ENCODE measurements at regions not wholly inside any gene's neighbourhood (a gene's known extent, or its start where the extent isn't known, plus 50 kb on each side); places are given as distances from the start of the nearest gene placed in this dataset.

GRCh38 chr6:66731310-66731709 is 1024.3 kb upstream of the EYS start:
- no peaks in the 10 kb centered on the region for H3K36me3 ChIP-seq
- no peak overlapping the region for H3K4me3 ChIP-seq
- H3K9me3 ChIP-seq, result no peaks in the 10 kb centered on the region
- H3K27me3 ChIP-seq, result no peaks in the 10 kb centered on the region
- no peak for DNase-seq

- no peaks in the 10 kb centered on the region for H3K27me3 ChIP-seq
- H3K9me3 ChIP-seq, result no peaks in the 10 kb centered on the region
- H3K36me3 ChIP-seq, result no peaks in the 10 kb centered on the region
- DNase-seq, result no peak
- H3K4me3 ChIP-seq, result no peak overlapping the region
These were observed 1018.6 kb upstream of the EYS start for GRCh38 chr6:66725670-66726069.

DNA sequence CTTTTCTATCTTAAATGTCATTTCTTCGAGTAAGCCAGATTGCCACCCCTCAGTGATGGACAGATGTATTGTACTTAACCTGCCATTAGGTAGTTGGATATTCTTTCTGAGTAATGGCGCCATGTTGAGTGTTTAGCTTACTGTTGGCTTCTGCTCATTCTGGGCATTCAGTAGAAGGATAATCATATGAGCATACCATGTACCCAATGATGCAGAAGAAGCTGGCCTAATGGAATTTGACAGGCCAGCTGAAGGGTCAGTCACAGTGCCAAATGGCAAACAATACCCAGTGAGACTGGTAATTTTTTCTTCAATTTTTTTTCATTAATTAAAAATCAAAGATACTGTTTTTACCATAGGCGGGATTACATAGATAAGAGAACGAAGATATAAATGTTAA is 1010.8 kb upstream of the EYS start:
- H3K4me3 ChIP-seq, result no peak overlapping the region
- DNase-seq, result no peak

GRCh38 chr6:66699385-66699784 is 992.4 kb upstream of the EYS start:
- no peak for DNase-seq
- Histone ChIP-seq H3K27me3 (no peaks in the 10 kb centered on the region), H3K4me3 (no peak overlapping the region), H3K36me3 (no peaks in the 10 kb centered on the region), H3K9me3 (no peaks in the 10 kb centered on the region)

More for the DNA sequence above, 1010.8 kb upstream of the EYS start:
- no peaks in the 10 kb centered on the region for H3K9me3 ChIP-seq
- H3K36me3 ChIP-seq, result no peaks in the 10 kb centered on the region
- H3K27me3 ChIP-seq, result no peaks in the 10 kb centered on the region

DNA sequence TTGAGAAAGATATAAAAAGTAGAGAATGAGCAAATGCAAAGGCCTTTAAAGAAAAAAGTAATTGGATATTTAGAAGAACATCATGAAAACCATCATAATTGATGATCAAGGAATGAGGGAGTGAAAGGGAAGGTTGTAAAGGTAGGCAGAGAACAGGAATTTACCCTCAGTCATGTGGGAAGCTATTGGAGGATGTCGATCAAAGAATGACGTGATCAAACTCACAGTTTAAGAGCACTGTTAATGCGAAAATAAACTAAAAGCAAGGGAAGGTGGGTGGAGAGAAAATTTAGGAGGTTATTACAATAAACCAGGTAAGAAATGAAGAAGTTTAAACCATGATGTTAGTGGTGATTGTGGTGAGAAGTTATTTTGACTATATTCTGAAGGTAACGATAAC is 982.6 kb upstream of the EYS start:
- Histone ChIP-seq H3K9me3 (no peaks in the 10 kb centered on the region), H3K4me3 (no peak overlapping the region), H3K36me3 (no peaks in the 10 kb centered on the region), H3K27me3 (no peaks in the 10 kb centered on the region)
- DNase-seq, result no peak

DNA sequence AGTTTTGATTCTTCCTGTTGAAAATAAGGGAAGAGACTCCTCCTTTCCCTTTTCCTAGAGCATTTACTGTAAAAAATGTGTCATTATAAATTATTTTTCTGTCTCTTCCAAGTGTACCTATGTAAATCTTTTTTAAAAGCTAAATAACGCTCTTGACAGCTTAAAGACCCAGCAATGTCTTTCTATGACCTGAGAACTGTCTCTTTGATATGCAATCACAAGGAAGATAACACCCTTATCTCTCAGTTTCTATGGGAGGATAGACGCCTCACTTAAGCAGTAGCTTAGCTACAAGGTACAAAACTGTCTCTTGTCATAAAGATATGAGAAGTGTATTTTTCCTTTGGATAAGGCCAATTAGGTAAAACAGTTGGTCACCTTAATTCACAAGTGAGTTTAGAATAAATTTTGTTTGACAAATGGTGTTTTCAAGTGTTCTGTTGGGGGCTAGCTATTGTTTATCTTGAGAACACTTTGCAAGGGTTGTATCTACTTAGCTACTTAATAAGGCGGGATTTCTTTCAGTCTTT is 980.6 kb upstream of the EYS start:
- H3K36me3 ChIP-seq, result no peaks in the 10 kb centered on the region
- DNase-seq, result no peak
- no peaks in the 10 kb centered on the region for H3K27me3 ChIP-seq
- H3K4me3 ChIP-seq, result no peak overlapping the region
- no peaks in the 10 kb centered on the region for H3K9me3 ChIP-seq

- H3K4me3 ChIP-seq, result no peak overlapping the region
- no peak for DNase-seq
These were observed 968.9 kb upstream of the EYS start for GRCh38 chr6:66675906-66676305.

GRCh38 chr6:66664112-66664511 is 957.1 kb upstream of the EYS start:
- no peaks in the 10 kb centered on the region for H3K36me3 ChIP-seq
- DNase-seq, result no peak
- no peak overlapping the region for H3K4me3 ChIP-seq
- H3K9me3 ChIP-seq, result no peaks in the 10 kb centered on the region
- H3K27me3 ChIP-seq, result no peaks in the 10 kb centered on the region

More at GRCh38 chr6:66675906-66676305, 968.9 kb upstream of the EYS start:
- Histone ChIP-seq H3K27me3 (no peaks in the 10 kb centered on the region), H3K36me3 (no peaks in the 10 kb centered on the region), H3K9me3 (no peaks in the 10 kb centered on the region)

DNA sequence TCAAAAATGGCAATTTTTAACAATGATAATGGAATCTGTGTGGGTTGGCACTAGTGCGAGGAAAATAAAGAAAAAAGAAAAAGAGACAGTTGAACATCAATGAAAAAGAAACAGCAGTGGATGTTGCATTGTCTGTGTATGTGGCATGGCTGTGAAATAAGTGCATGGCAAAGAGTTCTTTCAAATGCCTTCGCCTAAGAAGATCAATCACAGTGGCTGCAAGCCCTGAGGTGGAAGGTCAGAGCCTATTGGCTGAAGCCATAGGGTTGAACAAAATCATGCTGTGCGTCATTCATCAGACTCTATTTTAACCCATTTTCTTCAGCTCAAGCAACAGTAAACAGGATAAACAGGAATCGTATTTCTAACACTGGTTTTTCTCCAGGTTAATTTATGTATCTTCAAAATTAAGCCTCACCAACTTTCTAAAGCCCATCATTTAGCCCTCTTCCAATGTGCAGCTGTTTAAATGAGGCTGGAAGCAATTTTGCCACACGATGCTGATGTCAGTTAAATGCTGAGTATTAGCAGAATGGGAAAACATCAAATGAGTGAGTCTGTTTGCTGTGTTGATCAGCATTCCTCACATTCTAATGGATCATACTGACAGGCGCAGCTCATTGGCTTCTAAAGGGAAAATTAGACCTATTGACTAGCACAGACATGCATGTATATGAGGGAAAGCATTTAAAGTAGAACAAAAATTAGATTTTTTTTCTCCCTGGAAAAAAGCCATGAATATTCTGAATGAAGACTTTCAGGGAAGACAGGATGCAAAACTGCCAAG is 955.9 kb upstream of the EYS start:
- Histone ChIP-seq H3K27me3 (no peaks in the 10 kb centered on the region), H3K36me3 (no peaks in the 10 kb centered on the region), H3K4me3 (no peak overlapping the region), H3K9me3 (no peaks in the 10 kb centered on the region)
- no peak for DNase-seq

GRCh38 chr6:66662196-66662595 is 955.2 kb upstream of the EYS start:
- no peak for DNase-seq
- no peaks in the 10 kb centered on the region for H3K36me3 ChIP-seq
- no peaks in the 10 kb centered on the region for H3K9me3 ChIP-seq
- no peak overlapping the region for H3K4me3 ChIP-seq
- no peaks in the 10 kb centered on the region for H3K27me3 ChIP-seq

DNA sequence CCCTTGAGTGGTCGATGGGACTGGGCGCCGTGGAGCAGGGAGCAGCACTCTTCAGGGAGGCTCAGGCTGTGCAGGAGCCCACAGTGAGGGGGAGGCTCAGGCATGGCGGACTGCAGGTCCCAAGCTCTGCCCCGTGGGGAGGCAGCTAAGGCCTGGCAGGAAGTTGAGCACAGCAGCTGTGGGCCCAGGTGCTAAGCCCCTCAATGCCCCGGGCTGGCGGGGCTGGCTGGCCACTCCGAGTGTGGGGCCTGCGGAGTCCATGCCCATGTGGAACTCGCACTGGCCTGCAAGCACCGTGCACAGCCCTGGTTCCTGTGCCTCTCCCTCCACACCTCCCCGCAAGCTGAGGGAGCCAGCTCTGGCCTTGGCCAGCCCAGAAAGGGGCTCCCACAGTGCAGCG is 948.4 kb upstream of the EYS start:
- H3K4me3 ChIP-seq, result no peak overlapping the region
- no peak for DNase-seq
- no peaks in the 10 kb centered on the region for H3K36me3 ChIP-seq
- no peaks in the 10 kb centered on the region for H3K9me3 ChIP-seq
- H3K27me3 ChIP-seq, result no peaks in the 10 kb centered on the region

GRCh38 chr6:66638518-66638917 is 931.5 kb upstream of the EYS start:
- Histone ChIP-seq H3K36me3 (no peaks in the 10 kb centered on the region), H3K27me3 (no peaks in the 10 kb centered on the region), H3K4me3 (no peak overlapping the region), H3K9me3 (no peaks in the 10 kb centered on the region)
- no peak for DNase-seq

DNA sequence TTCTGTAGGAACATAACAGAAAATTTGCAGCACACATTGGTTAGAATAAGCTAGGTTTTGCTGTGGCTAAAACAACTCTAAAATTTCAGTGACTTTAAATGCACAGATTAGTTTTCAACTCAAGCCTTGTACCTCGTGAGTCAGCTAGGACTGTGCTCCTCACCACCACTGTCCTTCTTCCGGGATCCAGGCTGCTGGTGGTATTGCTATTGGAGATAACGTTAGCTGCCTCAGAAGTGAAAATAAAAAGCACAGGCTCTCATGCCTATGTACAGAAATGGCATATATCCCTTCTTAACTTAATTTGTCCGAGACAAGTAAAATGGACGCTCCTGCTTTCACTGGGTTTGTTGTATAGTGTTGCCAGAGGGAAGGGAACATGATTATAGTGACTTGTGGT is 931.1 kb upstream of the EYS start:
- no peak for DNase-seq
- Histone ChIP-seq H3K27me3 (no peaks in the 10 kb centered on the region), H3K9me3 (no peaks in the 10 kb centered on the region)

DNA sequence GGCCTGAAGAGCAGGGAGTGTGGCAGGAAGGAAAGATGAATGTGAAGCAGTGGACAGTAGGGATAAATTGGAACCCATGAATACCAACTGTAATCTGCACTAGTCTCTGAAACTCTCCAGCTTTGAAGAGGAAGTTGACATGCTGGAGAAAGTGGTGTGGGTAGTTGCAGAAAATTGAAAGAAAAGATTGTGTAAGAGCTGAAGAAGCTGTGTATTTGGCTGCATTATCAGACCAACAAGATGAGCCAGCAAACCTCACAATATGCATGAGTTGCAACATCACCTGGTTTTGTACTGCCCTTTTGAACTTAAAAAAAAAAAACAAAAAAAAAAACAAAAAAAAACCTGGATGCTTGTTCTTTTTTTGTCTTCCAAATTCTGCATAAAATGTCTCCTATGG is 921.9 kb upstream of the EYS start:
- Histone ChIP-seq H3K9me3 (no peaks in the 10 kb centered on the region), H3K4me3 (no peak overlapping the region), H3K36me3 (no peaks in the 10 kb centered on the region), H3K27me3 (no peaks in the 10 kb centered on the region)
- no peak for DNase-seq

More for the DNA sequence above, 931.1 kb upstream of the EYS start:
- Histone ChIP-seq H3K4me3 (no peak overlapping the region), H3K36me3 (no peaks in the 10 kb centered on the region)

DNA sequence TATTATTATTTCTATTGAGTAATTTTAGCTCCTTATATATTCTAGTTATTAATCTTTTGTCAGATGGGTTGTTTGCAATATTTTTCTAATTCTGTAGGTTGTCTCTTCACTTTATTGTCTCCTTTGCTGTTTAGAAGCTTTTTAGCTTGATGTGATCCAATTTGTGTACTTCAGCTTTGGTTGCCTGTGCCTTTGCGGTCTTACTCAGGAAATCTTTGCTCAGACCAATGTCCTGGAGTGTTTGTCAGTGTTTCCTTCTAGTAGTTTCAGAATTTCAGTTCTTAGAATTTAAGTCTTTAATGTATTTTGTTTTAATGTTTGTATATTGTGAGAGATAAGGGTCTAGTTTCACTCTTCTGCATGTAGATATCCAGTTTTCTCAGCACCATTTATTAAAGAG is 916.0 kb upstream of the EYS start:
- Histone ChIP-seq H3K27me3 (no peaks in the 10 kb centered on the region), H3K4me3 (no peak overlapping the region), H3K36me3 (no peaks in the 10 kb centered on the region), H3K9me3 (no peaks in the 10 kb centered on the region)
- no peak for DNase-seq

DNA sequence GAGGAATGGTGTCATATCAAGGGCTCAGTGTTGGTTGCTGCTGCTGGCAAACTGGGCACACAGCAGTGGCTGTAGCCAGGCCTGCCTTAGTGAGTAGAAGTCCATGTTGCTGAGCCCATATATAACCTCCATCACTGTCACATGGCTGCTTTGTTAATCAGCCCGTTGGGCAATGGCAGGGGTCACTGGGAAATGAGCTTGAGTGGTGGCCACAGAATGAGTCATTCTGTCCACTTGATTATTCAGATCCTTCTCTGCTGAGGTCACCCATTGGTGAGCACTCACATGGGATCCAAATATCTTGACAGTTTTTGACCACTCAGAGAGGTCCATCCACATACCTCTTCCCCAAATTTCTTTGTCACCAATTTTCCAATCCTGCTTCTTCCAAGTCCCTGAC is 898.9 kb upstream of the EYS start:
- Histone ChIP-seq H3K9me3 (no peaks in the 10 kb centered on the region), H3K36me3 (no peaks in the 10 kb centered on the region), H3K27me3 (no peaks in the 10 kb centered on the region), H3K4me3 (no peak overlapping the region)
- no peak for DNase-seq

DNA sequence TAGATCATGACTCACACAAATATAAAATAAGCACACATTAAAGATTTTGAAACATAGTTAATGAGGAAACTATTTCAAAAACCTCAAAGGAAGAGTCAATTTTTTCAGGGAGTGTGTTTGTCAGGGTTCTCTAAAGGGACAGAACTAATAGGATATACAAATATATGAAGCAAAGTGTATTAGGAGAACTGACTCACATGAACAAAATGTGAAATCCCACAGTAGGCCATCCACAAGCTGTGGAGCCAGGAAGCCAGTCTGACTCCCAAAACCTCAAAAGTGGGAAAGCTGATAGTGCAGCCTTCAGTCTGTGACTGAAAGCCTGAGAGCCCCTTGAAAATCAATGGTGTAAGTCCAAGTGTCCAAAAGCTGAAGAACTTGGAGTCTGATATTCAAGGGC is 898.0 kb upstream of the EYS start:
- no peaks in the 10 kb centered on the region for H3K36me3 ChIP-seq
- H3K9me3 ChIP-seq, result no peaks in the 10 kb centered on the region
- H3K27me3 ChIP-seq, result no peaks in the 10 kb centered on the region
- DNase-seq, result no peak
- H3K4me3 ChIP-seq, result no peak overlapping the region

DNA sequence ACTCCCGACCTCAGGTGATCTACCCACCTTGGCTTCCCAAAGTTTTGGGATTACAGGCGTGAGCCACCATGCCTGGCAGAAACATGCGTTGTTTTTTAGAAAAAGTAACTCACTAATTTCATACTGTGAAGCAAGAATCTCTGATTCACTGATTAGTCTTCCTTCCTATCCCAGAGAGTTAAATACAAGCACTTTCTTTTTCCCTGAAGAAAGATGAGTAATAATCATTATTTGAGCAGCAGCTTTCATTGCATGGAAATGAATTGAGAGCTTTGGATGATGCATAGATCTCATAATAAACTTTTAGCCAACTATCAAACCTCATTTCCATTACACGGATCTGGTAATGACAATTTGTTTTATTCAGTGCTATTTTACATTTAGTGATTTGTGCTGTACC is 892.5 kb upstream of the EYS start:
- no peaks in the 10 kb centered on the region for H3K36me3 ChIP-seq
- H3K9me3 ChIP-seq, result no peaks in the 10 kb centered on the region
- no peak for DNase-seq
- H3K4me3 ChIP-seq, result no peak overlapping the region
- no peaks in the 10 kb centered on the region for H3K27me3 ChIP-seq

Measured in MG63 (cell line).